Activated CD4-positive, alpha-beta T cell treated with anti-CD3 and anti-CD28 coated beads, Interleukin-2, amount 10 ng/mL, durations not matched to agents 24 days and 14 days (primary cell): ENCODE measurements at regions not wholly inside any gene's neighbourhood (a gene's known extent, or its start where the extent isn't known, plus 50 kb on each side); places are given as distances from the start of the nearest gene placed in this dataset.

Experiments used
- DNase-seq: peaks from one replicate; pipeline ENCODE4 v3.0.0; 2022
- H3K27ac Mint-ChIP-seq: one replicate; pipeline ENCODE4 v1.8.0; 2022; ENCODE audit warnings: mild to moderate bottlenecking, mixed read lengths
- H3K27me3 Mint-ChIP-seq: one replicate; pipeline ENCODE4 v1.8.0; 2022; ENCODE audit warnings: mixed read lengths
- H3K36me3 Mint-ChIP-seq: one replicate; pipeline ENCODE4 v1.8.0; 2022; ENCODE audit warnings: low read depth, mild to moderate bottlenecking, mixed read lengths
- H3K4me1 Mint-ChIP-seq: one replicate; pipeline ENCODE4 v1.8.0; 2021; ENCODE audit warnings: mixed read lengths
- H3K4me3 Mint-ChIP-seq: one replicate; pipeline ENCODE4 v1.8.0; 2022; ENCODE audit warnings: mild to moderate bottlenecking, moderate library complexity, mixed read lengths
- H3K9me3 Mint-ChIP-seq: one replicate; pipeline ENCODE4 v1.8.0; 2021; ENCODE audit warnings: mixed read lengths
- intact Hi-C: fragments of 100-400 bp; cut with micrococcal nuclease; formaldehyde crosslinking; loops from one replicate; pipeline ENCODE4 v1.15.1; 2023

DNA sequence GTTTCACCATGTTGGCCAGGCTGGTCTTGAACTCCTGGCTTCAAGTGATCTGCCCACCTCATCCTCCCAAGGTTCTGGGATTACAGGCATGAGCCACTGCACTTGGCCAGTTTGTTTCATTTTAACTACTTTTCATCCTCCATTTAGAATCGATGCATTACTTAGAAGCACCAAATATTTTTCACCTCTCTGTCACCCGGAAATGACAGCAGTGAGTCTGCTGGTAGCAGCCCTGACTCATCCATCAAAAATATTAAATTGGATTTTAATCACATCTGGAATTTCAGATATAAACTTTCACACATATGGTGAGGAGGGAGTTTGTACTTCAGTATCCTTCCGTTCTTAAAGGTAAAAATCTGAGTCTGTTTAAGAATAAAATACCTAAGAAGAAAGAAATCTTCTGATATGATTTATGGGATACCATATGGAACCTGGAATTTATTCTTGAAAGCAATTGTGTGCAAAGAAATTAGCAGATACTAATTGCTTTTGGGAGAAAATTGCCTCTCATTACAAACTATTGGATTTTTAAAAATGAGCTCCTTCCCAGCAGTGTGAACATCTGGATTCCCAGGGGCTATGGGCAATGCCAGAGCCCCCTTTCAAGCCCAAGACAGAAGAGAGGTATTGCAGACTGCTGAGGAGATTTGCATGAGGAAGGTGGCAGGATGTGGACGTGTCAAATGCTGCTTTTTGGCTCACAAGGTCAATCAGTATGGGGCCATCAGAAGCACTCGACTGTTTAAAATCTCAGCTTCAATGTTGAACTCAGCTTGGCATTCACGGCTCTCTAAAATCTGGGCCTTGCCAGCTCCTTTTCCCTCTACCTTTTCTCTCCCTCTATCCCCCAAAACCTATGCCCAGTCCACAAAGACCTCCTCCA is 279.5 kb upstream of the SIX2 start:
- DNase-seq, result no peak
- no peaks in the 10 kb centered on the region for H3K9me3 Mint-ChIP-seq
- peaks cover 17% of the 10 kb centered on the region for H3K27me3 Mint-ChIP-seq
- peak overlapping the region; percentile 40 for H3K27ac Mint-ChIP-seq
- H3K4me3 Mint-ChIP-seq, result no peak overlapping the region
- H3K36me3 Mint-ChIP-seq, result no peaks in the 10 kb centered on the region
- peaks cover 13% of the 10 kb centered on the region for H3K4me1 Mint-ChIP-seq
- intact Hi-C loops, result no loop called here

DNA sequence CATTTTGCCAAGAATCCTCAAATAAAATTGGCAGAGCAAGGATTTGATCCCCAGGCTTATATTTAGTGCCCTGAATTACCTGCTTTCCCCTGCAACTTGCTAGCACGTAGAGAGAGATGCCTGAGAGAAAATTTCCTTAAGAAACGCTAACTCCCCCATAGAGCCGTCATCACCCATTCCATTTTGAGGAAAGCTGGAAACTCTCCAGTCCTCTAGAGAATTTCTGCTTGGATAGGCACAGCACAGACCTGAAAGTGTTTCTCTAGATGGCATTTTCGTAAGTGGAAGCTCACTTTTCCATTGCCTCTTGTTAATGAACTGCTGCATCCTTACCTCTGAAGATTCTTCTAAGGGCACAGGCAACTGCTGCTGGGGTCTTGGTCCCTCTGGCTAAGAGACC is 277.8 kb upstream of the SIX2 start:
- DNase-seq, result no peak
- Mint-ChIP-seq H3K4me3 (no peak overlapping the region), H3K9me3 (no peaks in the 10 kb centered on the region), H3K27ac (no peak overlapping the region), H3K27me3 (peaks cover 12% of the 10 kb centered on the region), H3K4me1 (peaks cover 13% of the 10 kb centered on the region), H3K36me3 (no peaks in the 10 kb centered on the region)
- intact Hi-C loops, result no loop called here

DNA sequence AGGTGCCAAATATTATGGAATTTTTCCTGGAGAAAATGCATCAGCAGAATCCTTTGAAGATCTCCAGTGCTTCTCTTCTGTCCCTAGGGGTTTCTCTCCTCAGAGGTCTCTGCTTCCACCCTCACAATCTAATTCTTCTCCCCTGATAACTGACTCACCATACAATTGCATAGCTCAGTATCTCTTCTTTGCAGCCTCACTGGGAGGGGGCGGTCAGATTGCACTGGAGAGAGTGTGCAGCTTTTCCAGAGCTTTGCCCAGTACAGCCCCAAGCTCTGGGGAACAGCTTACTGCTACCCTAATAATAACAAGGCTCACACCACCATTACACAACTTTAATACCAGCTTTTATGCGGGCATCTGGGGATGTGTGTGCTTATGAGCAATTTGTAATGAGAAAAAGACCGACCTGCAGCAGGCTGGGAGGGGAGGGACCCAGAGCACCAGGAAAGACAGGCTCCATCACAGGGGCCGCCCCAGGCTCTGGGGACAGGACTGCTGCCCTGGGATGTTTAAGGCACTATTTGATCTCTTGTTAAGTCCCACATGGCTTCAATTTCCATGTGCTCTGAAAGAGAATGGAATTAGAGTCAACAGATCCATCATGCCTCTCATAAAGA is 276.6 kb upstream of the SIX2 start:
- Mint-ChIP-seq H3K27ac (no peak overlapping the region), H3K9me3 (no peaks in the 10 kb centered on the region), H3K27me3 (peaks cover 12% of the 10 kb centered on the region), H3K4me1 (peaks cover 13% of the 10 kb centered on the region), H3K4me3 (no peak overlapping the region), H3K36me3 (no peaks in the 10 kb centered on the region)
- intact Hi-C loops, result no loop called here
- DNase-seq, result no peak

DNA sequence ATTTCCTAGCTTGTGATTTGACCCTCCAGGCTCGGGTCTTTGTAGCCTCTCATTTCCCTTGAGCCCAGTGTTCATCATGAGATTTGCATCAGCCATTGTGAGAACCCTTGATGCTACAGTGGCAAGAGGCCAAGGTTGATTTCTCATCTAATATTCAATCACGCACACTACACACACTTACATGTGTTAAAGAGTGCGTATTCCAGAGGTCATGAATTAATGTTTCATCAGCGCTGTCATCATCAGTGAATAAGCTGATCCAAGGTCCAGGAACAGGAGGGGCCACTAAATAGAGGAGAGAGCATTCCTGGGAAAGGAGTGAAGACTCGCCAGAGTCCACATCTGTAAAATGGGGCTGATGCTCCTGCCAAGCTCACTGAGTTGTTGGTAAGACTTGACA is 276.1 kb upstream of the SIX2 start:
- Mint-ChIP-seq H3K27me3 (peaks cover 12% of the 10 kb centered on the region), H3K36me3 (no peaks in the 10 kb centered on the region), H3K9me3 (no peaks in the 10 kb centered on the region), H3K4me3 (no peak overlapping the region), H3K4me1 (peaks cover 12% of the 10 kb centered on the region), H3K27ac (no peak overlapping the region)
- DNase-seq, result no peak
- intact Hi-C loops, result no loop called here

DNA sequence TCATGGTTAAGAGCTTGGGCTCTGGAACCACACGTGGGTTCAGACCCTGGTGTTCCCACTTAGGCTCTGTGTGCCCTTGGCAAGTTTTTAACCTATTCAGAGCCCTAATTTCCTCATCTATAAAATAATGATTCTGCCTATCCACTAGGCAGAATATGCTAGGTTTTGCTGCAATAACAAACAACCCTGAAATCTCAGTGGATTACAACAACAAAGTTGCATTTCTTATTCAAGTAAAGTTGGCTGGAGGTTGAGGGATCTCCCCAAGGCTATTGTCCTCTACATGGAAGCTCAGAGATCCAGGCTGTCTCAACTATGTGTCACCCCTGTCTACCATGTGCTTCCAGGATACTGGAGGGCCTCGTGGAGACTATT is 275.4 kb upstream of the SIX2 start:
- H3K9me3 Mint-ChIP-seq, result no peaks in the 10 kb centered on the region
- DNase-seq, result no peak
- peaks cover 6% of the 10 kb centered on the region for H3K4me1 Mint-ChIP-seq
- no peak overlapping the region for H3K4me3 Mint-ChIP-seq
- intact Hi-C loops, result no loop called here
- H3K27ac Mint-ChIP-seq, result no peak overlapping the region
- no peaks in the 10 kb centered on the region for H3K36me3 Mint-ChIP-seq
- H3K27me3 Mint-ChIP-seq, result peaks cover 12% of the 10 kb centered on the region

DNA sequence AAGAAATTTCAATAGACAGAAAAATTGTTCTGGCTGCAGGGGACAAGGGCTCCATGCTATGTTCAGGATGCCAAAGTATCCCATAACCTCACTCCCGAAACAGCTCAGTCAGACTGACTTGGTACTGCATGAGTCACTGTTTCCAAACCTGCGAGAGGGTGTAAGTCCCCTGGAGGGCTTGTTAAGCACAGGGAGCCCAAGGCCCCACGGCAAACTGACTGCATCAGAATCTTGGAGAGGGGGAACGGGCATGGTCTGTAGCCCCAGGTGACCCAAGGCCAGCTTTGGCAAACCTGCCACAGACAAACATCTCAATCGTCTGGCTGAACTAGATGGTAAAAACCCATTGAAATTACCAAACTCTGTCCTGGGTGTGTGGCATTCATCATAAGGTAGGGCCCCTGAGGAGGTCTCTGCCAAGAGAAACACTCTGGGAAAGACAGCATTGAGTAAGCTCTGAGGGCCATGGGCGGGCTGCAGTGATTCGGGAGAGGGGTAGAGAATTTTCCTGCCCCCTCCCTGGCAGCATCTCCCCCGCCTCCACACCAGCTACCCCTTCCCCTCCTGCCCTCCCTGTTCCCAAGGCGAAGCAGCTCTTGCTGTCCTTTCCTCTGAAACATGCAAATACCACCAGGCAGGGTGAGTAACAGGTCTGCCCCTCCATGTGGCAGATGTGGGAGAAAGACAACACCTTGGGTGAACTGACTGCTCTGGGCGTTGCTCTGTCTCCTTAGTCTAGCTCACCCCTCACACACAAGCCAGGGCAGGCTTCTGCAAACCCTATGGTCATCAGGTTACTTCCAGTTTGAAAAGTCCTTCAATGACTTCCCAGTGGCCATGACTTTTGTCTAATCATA is 274.7 kb upstream of the SIX2 start:
- Mint-ChIP-seq H3K27me3 (peaks cover 12% of the 10 kb centered on the region), H3K4me1 (no peaks in the 10 kb centered on the region), H3K36me3 (no peaks in the 10 kb centered on the region), H3K4me3 (no peak overlapping the region), H3K27ac (no peak overlapping the region), H3K9me3 (no peaks in the 10 kb centered on the region)
- no peak for DNase-seq
- intact Hi-C loops, result no loop called here

DNA sequence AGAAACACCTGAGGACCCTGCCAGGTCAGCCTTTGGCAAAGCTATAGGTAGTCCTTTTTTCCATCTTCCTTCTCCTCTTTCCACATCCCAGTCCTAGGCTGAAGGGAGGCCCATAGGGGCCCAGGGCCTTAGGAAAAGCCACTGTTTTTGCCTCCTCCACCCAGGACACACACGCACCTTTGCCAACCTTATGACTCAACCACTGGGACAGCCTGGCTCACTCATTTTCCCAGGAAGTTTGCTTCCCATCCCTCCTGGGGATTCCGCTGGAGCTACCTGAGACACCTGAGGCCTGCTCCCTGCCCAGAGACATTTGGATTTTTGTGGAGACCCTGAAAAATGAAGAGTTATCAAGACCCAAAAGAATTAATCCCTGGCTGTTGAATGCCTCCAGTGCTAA is 273.4 kb upstream of the SIX2 start:
- DNase-seq, result no peak
- Mint-ChIP-seq H3K27me3 (peaks cover 11% of the 10 kb centered on the region), H3K4me3 (no peak overlapping the region), H3K4me1 (no peaks in the 10 kb centered on the region), H3K36me3 (no peaks in the 10 kb centered on the region), H3K27ac (no peak overlapping the region), H3K9me3 (no peaks in the 10 kb centered on the region)
- intact Hi-C loops, result no loop called here

DNA sequence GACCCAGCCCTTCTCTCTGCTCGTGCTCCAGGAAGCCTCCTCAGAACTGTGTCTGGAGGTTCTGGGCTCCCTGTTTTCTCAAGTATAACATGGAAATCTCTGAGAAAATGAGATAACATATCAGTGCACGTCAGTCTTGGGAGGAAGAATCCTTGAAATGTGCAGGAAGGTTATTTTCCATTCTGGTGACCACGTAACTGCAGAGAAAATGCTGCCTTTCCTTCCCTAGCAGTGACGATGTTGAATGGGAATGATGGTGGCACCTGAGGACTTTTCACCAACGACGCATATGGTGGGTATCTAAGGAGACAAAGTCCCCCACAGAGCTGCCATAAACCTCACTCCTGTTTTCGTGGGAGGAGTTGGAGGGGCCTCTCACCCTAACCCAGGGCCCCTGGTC is 272.1 kb upstream of the SIX2 start:
- intact Hi-C loops, result no loop called here
- Mint-ChIP-seq H3K4me3 (no peak overlapping the region), H3K27me3 (peaks cover 11% of the 10 kb centered on the region), H3K4me1 (no peaks in the 10 kb centered on the region), H3K36me3 (no peaks in the 10 kb centered on the region), H3K9me3 (no peaks in the 10 kb centered on the region), H3K27ac (no peak overlapping the region)
- DNase-seq, result no peak

DNA sequence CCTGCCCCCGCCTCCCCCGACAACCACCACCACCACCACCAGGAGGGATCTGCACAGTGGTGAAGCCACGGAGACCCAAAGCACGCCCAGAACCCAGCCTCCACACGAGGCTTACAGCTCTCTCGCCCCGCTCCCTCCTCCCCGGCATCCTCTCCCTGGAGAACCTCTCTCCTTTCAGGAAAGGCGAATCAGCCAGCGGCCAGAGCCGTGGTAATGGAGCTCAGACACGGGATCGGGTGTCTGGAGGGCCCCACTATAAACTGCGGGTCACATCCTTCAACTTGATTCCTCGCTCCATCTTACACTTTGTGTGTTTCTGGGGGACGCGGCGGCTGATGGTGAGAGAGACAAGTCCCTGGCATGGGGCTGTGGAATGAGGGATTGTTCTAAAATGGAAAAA is 271.5 kb upstream of the SIX2 start:
- intact Hi-C loops, result no loop called here
- Mint-ChIP-seq H3K36me3 (no peaks in the 10 kb centered on the region), H3K27me3 (peaks cover 6% of the 10 kb centered on the region), H3K4me3 (no peak overlapping the region), H3K4me1 (no peaks in the 10 kb centered on the region), H3K27ac (no peak overlapping the region), H3K9me3 (no peaks in the 10 kb centered on the region)
- no peak for DNase-seq

DNA sequence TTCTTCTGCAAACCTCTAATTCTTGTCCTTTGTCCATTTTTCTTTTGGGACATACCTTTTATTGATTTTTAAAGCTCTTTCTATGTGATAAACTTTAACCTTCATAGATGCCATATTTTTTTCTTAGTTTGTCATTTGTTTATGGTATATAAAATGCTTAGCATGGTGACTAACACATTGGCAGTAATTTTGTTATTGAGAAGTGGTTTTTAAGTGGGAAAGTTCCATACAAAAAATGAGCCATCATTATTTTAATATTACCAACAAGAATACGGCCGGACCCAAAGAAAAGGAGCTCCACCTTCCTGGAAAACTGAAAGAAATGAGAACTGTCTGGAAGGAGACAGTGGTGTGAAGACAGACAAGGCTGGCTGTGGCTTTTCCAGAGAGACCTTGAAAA is 270.1 kb upstream of the SIX2 start:
- intact Hi-C loops, result no loop called here
- no peak overlapping the region for H3K27ac Mint-ChIP-seq
- no peaks in the 10 kb centered on the region for H3K4me1 Mint-ChIP-seq
- peaks cover 6% of the 10 kb centered on the region for H3K27me3 Mint-ChIP-seq
- H3K4me3 Mint-ChIP-seq, result no peak overlapping the region
- no peaks in the 10 kb centered on the region for H3K36me3 Mint-ChIP-seq
- no peaks in the 10 kb centered on the region for H3K9me3 Mint-ChIP-seq
- no peak for DNase-seq

DNA sequence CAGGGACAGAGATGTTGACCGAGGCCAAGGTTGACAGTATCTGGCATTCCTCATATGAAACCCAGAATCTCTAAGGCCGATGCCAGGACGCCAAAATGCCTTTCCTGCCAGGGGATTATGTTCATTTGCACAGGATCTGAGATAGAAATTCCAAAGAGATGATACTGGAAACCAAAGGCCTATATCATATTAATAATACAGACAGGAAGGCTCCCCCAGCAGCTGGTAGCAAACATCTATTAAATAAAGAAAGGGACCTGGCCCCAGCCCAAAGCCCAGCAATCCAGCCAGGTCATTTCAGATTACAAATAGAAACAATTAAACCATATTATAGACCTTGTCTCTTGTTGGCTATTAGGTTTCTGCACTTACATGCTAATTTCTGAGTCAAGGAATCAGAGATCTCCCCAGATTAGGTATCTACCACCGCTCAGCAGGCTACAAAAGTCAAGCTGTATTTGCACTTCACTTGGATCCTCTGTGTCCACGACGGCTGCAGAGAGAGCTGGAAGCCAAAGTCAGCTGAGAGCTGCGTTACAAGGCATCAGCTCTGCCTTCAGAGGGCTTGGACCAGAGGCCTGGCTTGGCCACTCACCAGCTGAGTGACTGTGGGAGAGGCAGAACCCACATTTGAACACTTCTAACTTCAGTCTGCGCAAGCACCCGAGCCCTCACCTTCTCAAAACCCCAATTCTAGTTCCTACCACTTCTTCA is 269.3 kb upstream of the SIX2 start:
- Mint-ChIP-seq H3K4me1 (no peaks in the 10 kb centered on the region), H3K36me3 (no peaks in the 10 kb centered on the region), H3K4me3 (no peak overlapping the region)

DNA sequence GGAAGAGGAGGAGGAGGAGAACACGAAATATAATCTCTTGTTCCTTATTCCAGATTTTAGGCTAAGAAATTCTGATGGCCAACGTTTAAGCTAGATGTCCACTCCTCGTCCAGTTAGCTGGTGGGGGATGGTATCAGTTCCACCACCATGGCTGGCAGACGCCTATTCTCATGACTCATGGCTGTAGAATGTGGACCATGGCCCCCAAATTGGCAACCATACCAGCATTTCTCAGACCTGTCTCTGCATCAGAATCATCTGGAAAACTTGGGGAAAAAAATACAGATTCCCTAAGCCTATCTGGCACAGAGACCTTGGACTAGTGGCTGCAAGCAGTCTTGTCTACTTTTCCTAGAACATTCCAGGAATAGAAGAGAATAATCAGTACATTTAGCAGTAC is 267.7 kb upstream of the SIX2 start:
- Mint-ChIP-seq H3K36me3 (no peaks in the 10 kb centered on the region), H3K4me1 (peaks cover 1% of the 10 kb centered on the region), H3K27ac (no peak overlapping the region), H3K27me3 (peaks cover 6% of the 10 kb centered on the region), H3K4me3 (no peak overlapping the region), H3K9me3 (no peaks in the 10 kb centered on the region)
- intact Hi-C loops, result no loop called here
- no peak for DNase-seq

More for the DNA sequence above, 269.3 kb upstream of the SIX2 start:
- H3K9me3 Mint-ChIP-seq, result no peaks in the 10 kb centered on the region
- no peak overlapping the region for H3K27ac Mint-ChIP-seq
- no peak for DNase-seq
- intact Hi-C loops, result no loop called here
- H3K27me3 Mint-ChIP-seq, result peaks cover 6% of the 10 kb centered on the region

DNA sequence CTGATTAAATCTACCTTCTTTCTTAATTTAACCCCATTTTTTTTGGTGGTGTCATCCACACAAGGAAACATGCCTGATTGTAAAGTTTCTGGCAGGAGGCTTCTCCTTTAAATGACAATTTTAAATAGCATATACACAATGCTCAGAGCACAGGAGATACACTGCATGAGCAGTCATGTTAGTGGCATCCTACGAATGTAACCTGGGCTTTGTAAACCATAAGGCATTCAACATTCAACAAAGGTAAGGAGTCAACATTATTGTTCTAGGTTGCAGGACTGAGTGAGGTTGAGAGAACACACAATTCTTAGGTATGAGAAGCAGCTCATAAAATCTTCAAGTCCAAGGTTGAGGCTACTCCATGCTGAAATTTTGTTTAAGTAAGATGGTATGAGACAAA is 266.6 kb upstream of the SIX2 start:
- intact Hi-C loops, result no loop called here
- DNase-seq, result no peak
- Mint-ChIP-seq H3K27me3 (peaks cover 6% of the 10 kb centered on the region), H3K4me3 (no peak overlapping the region), H3K9me3 (no peaks in the 10 kb centered on the region), H3K36me3 (no peaks in the 10 kb centered on the region), H3K27ac (no peak overlapping the region), H3K4me1 (peaks cover 1% of the 10 kb centered on the region)
